Liver (tissue), 3 donors: ENCODE measurements at regions not wholly inside any gene's neighbourhood (a gene's known extent, or its start where the extent isn't known, plus 50 kb on each side); places are given as distances from the start of the nearest gene placed in this dataset.

ENCODE experiments used
- JUND ChIP-seq, 2 donors: IDR thresholded peaks; 2 replicates each; pipeline ENCODE4 v1.6.1; 2016; ENCODE audit warnings: antibody characterized with exemption in 2 of 2
- RAD21 ChIP-seq, 2 donors: IDR thresholded peaks; 2 replicates each; pipeline ENCODE4 v1.6.1; 2016; ENCODE audit warnings: antibody characterized with exemption in 2 of 2, mild to moderate bottlenecking in 2 of 2
- SP1 ChIP-seq: IDR thresholded peaks from 2 replicates; pipeline ENCODE4 v1.6.1; 2018; ENCODE audit warnings: antibody characterized with exemption, mild to moderate bottlenecking
- TAF1 ChIP-seq: conservative IDR thresholded peaks from 2 replicates; pipeline ENCODE4 v1.6.1; 2016; ENCODE audit warnings: antibody characterized with exemption, mild to moderate bottlenecking
- TF ChIP-seq, protein P1 (sequence below): fragments of 150-350 bp; IDR thresholded peaks from 2 replicates; pipeline ENCODE4 v1.5.1; 2017; ENCODE audit warnings: improper control_type of control experiment, low read depth, low read length; ENCODE audit not compliant: missing input control
- TF ChIP-seq, protein P2 (sequence below): IDR thresholded peaks from 2 replicates; pipeline ENCODE4 v1.6.1; 2016; ENCODE audit warnings: antibody characterized with exemption
- TF ChIP-seq, protein P3 (sequence below): IDR thresholded peaks from 2 replicates; pipeline ENCODE4 v1.6.1; 2016; ENCODE audit warnings: antibody characterized with exemption, mild to moderate bottlenecking
- TF ChIP-seq, protein P4 (sequence below): IDR thresholded peaks from 2 replicates; pipeline ENCODE4 v1.6.1; 2016; ENCODE audit warnings: antibody characterized with exemption
- donor health status: healthy.
- donor health status: healthy.

DNA sequence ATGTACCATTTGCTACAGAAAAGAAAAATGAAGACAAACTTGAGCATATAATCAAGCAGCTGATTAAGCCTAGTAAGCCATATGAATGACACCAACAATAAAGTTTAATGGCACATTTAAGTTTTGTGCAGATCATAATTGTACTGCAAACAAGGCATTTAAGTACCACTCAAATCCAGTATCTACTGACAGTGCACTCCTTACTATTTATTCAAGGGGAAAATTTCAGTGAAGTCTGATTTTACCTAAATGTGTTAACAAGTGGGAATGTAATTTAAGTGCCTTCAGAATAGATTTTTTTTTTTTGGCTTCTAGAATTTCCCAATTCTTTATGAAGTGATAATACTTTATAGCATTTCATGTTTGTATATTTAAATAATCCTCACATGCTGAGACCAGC, 341.0 kb upstream of the POU5F2 start:
- TF ChIP-seq RAD21 (IDR thresholded peaks at IDR 0.05) (no peak), JUND (IDR thresholded peaks at IDR 0.05) (no peak), SP1 (no peak), TAF1 (no peak)
- TF ChIP-seq, protein P1, sequence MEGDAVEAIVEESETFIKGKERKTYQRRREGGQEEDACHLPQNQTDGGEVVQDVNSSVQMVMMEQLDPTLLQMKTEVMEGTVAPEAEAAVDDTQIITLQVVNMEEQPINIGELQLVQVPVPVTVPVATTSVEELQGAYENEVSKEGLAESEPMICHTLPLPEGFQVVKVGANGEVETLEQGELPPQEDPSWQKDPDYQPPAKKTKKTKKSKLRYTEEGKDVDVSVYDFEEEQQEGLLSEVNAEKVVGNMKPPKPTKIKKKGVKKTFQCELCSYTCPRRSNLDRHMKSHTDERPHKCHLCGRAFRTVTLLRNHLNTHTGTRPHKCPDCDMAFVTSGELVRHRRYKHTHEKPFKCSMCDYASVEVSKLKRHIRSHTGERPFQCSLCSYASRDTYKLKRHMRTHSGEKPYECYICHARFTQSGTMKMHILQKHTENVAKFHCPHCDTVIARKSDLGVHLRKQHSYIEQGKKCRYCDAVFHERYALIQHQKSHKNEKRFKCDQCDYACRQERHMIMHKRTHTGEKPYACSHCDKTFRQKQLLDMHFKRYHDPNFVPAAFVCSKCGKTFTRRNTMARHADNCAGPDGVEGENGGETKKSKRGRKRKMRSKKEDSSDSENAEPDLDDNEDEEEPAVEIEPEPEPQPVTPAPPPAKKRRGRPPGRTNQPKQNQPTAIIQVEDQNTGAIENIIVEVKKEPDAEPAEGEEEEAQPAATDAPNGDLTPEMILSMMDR: no peak
- TF ChIP-seq, protein P2, sequence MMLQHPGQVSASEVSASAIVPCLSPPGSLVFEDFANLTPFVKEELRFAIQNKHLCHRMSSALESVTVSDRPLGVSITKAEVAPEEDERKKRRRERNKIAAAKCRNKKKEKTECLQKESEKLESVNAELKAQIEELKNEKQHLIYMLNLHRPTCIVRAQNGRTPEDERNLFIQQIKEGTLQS: no peak
- TF ChIP-seq, protein P3, sequence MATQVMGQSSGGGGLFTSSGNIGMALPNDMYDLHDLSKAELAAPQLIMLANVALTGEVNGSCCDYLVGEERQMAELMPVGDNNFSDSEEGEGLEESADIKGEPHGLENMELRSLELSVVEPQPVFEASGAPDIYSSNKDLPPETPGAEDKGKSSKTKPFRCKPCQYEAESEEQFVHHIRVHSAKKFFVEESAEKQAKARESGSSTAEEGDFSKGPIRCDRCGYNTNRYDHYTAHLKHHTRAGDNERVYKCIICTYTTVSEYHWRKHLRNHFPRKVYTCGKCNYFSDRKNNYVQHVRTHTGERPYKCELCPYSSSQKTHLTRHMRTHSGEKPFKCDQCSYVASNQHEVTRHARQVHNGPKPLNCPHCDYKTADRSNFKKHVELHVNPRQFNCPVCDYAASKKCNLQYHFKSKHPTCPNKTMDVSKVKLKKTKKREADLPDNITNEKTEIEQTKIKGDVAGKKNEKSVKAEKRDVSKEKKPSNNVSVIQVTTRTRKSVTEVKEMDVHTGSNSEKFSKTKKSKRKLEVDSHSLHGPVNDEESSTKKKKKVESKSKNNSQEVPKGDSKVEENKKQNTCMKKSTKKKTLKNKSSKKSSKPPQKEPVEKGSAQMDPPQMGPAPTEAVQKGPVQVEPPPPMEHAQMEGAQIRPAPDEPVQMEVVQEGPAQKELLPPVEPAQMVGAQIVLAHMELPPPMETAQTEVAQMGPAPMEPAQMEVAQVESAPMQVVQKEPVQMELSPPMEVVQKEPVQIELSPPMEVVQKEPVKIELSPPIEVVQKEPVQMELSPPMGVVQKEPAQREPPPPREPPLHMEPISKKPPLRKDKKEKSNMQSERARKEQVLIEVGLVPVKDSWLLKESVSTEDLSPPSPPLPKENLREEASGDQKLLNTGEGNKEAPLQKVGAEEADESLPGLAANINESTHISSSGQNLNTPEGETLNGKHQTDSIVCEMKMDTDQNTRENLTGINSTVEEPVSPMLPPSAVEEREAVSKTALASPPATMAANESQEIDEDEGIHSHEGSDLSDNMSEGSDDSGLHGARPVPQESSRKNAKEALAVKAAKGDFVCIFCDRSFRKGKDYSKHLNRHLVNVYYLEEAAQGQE: no peak
- TF ChIP-seq, protein P4, sequence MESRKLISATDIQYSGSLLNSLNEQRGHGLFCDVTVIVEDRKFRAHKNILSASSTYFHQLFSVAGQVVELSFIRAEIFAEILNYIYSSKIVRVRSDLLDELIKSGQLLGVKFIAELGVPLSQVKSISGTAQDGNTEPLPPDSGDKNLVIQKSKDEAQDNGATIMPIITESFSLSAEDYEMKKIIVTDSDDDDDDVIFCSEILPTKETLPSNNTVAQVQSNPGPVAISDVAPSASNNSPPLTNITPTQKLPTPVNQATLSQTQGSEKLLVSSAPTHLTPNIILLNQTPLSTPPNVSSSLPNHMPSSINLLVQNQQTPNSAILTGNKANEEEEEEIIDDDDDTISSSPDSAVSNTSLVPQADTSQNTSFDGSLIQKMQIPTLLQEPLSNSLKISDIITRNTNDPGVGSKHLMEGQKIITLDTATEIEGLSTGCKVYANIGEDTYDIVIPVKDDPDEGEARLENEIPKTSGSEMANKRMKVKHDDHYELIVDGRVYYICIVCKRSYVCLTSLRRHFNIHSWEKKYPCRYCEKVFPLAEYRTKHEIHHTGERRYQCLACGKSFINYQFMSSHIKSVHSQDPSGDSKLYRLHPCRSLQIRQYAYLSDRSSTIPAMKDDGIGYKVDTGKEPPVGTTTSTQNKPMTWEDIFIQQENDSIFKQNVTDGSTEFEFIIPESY: no peak
